GM12878 (cell line): ENCODE measurements at regions not wholly inside any gene's neighbourhood (a gene's known extent, or its start where the extent isn't known, plus 50 kb on each side); places are given as distances from the start of the nearest gene placed in this dataset.

Experiments
- ATAC-seq: fragments of 200-7000 bp; cut with Tn5 transposase; 3 replicates; pipeline ENCODE4 v1.9.1; 2020; ENCODE audit warnings: mild to moderate bottlenecking, moderate library complexity
- BruUV-seq: library from RNA; stranded (reverse); fragments of 400-500 nt; replicated peaks from 2 replicates; lab custom pipeline; 2021; lab: Mats Ljungman, UMichigan
- CTCF ChIA-PET: fragments of 300-600 bp; sonication (Branson Sonifier 250); formaldehyde crosslinking; extraction: SDS; loops from one replicate; lab custom pipeline; 2021; ENCODE audit warnings: inconsistent platforms; lab: Yijun Ruan, JAX
- POLR2A ChIA-PET: fragments of 350-600 bp; formaldehyde crosslinking; extraction: SDS; loops from one replicate; lab custom pipeline; 2021; ENCODE audit warnings: inconsistent platforms; lab: Charles Lee
- RAD21 ChIA-PET: fragments of 300-600 bp; sonication (Branson Sonifier 250); formaldehyde crosslinking; loops from one replicate; lab custom pipeline; 2023; ENCODE audit warnings: antibody characterized with exemption; ENCODE audit not compliant: unreplicated experiment; lab: Charles Lee
- SMC1A ChIA-PET: fragments of 300-600 bp; sonication (Branson Sonifier 250); formaldehyde crosslinking; loops from one replicate; lab custom pipeline; 2023; ENCODE audit not compliant: unreplicated experiment, uncharacterized antibody; lab: Charles Lee
- DNase-seq: peaks from one replicate; pipeline ENCODE4 v3.0.0-alpha.2; 2011; ENCODE audit warnings: low read depth, low spot score
- FAIRE-seq: peaks from 3 replicates; lab custom pipeline; 2011; peaks lifted over from hg19 to GRCh38; lab: Jason Lieb, UNC
- H2AFZ ChIP-seq: 2 replicates; pipeline ENCODE4 v1.6.0; 2011; ENCODE audit warnings: low read depth, low read length, control low read depth; ENCODE audit not compliant: control insufficient read depth
- H3K27ac ChIP-seq: 2 replicates; pipeline ENCODE4 v1.5.1; 2011; ENCODE audit warnings: control low read depth; ENCODE audit not compliant: control insufficient read depth, insufficient read depth
- H3K27me3 ChIP-seq, 2 experiments: replicated peaks in 1 of 2; 2 replicates each; pipeline versions ENCODE4 v1.6.0 to v1.6.1; 2011; ENCODE audit warnings: low read length in 1 of 2; ENCODE audit not compliant: control insufficient read depth in 2 of 2, insufficient read depth in 2 of 2
- H3K36me3 ChIP-seq, 2 experiments: 2 replicates each; pipeline ENCODE4 v1.5.1; 2011; ENCODE audit warnings: low read length in 1 of 2; ENCODE audit not compliant: control insufficient read depth in 2 of 2, insufficient read depth in 2 of 2
- H3K4me1 ChIP-seq: 2 replicates; pipeline ENCODE4 v1.6.1; 2011; ENCODE audit warnings: mild to moderate bottlenecking, low read length, moderate library complexity, mixed read lengths; ENCODE audit not compliant: control insufficient read depth, insufficient read depth
- H3K4me2 ChIP-seq: 2 replicates; pipeline ENCODE4 v1.6.0; 2011; ENCODE audit warnings: control low read depth; ENCODE audit not compliant: control insufficient read depth, insufficient read depth
- H3K4me3 ChIP-seq: fragments of 200-600 bp; sonication (generic); 2 replicates; pipeline ENCODE4 v1.5.1; 2016
- H3K79me2 ChIP-seq: 2 replicates; pipeline ENCODE4 v1.6.0; 2011; ENCODE audit warnings: low read length; ENCODE audit not compliant: control insufficient read depth, insufficient read depth
- H3K9ac ChIP-seq: 2 replicates; pipeline ENCODE4 v1.8.0; 2011; ENCODE audit warnings: low read length, control low read depth, mixed read lengths; ENCODE audit not compliant: control insufficient read depth, insufficient read depth
- H3K9me3 ChIP-seq: replicated peaks from 3 replicates; pipeline ENCODE4 v1.5.1; 2011; ENCODE audit warnings: mild to moderate bottlenecking, low read length; ENCODE audit not compliant: control insufficient read depth, insufficient read depth
- H4K20me1 ChIP-seq: 2 replicates; pipeline ENCODE4 v1.6.0; 2011; ENCODE audit not compliant: control insufficient read depth, insufficient read depth
- BHLHE40 ChIP-seq, 2 experiments: fragments of 450-650 bp in 1 of 2; IDR thresholded peaks; 2 replicates each; pipeline ENCODE4 v1.6.1; 2011 to 2017; ENCODE audit warnings: low read depth in 2 of 2, borderline replicate concordance in 1 of 2, improper control_type of control experiment in 1 of 2, low read length in 1 of 2, mild to moderate bottlenecking in 1 of 2
- MTA3 ChIP-seq: IDR thresholded peaks from 2 replicates; pipeline ENCODE4 v1.6.1; 2012; ENCODE audit warnings: low read length, inconsistent platforms, borderline replicate concordance
- NBN ChIP-seq: fragments of 450-650 bp; IDR thresholded peaks from 2 replicates; pipeline ENCODE4 v1.6.1; 2016
- TBL1XR1 ChIP-seq: IDR thresholded peaks from 2 replicates; pipeline ENCODE4 v1.6.1; 2012; ENCODE audit warnings: low read depth, low read length, improper control_type of control experiment
- WRNIP1 ChIP-seq: IDR thresholded peaks from 2 replicates; pipeline ENCODE4 v1.6.1; 2011; ENCODE audit warnings: low read depth, low read length, improper control_type of control experiment, borderline replicate concordance
- WGBS: methylation state at CpG from one replicate; pipeline ENCODE4 v1.1.6; 2016; ENCODE audit warnings: low lambda C conversion rate; ENCODE audit not compliant: insufficient replicate concordance, insufficient coverage; ENCODE audit errors: missing lambda C conversion rate; 5-methylcytosine and 5-hydroxymethylcytosine counted together
- in situ Hi-C: fragments of 300-500 bp; cut with MboI; formaldehyde crosslinking; loops from 9 replicates; pipeline ENCODE4 v1.14.3; 2018; ENCODE audit warnings: mixed read lengths
- intact Hi-C: fragments of 100-400 bp; cut with micrococcal nuclease; formaldehyde crosslinking; loops from one replicate; pipeline ENCODE4 v1.14.2; 2022; ENCODE audit not compliant: unreplicated experiment
- TF ChIP-seq, protein P1 (sequence below): fragments of 450-650 bp; IDR thresholded peaks from 2 replicates; pipeline ENCODE4 v1.6.1; 2016; ENCODE audit warnings: mild to moderate bottlenecking, moderate library complexity, borderline replicate concordance
- TF ChIP-seq, protein P2 (sequence below): IDR thresholded peaks from 2 replicates; pipeline ENCODE4 v1.6.1; 2011; ENCODE audit warnings: mild to moderate bottlenecking, low read depth, low read length, moderate library complexity; ENCODE audit not compliant: insufficient replicate concordance
- TF ChIP-seq, protein P3 (sequence below): IDR thresholded peaks from 2 replicates; pipeline ENCODE4 v1.6.1; 2011; ENCODE audit warnings: borderline replicate concordance, low read depth, mild to moderate bottlenecking, moderate library complexity, low read length; ENCODE audit not compliant: insufficient read depth, poor library complexity, severe bottlenecking

DNA sequence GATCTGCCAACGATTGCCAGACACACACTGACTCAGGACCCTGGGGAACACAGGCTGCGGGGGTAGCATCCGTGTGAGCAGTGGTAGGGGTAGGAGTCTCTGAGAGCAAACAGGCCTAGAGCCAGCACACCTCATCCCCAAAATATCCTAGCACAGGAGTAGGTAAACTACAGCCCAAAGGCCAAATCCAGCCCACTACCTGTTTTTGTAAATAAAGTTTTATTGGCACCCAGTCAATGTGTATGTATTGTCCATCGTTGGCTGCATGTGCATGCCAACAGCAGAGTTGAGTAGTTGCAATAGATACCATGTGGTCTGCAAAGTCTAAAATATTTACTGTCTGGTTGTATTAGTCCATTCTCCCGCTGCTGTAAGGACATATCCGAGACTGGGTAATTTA is 55.5 kb upstream of the GPRC5B start:
- ChIA-PET RAD21 (no interaction called here), CTCF (no interaction called here), POLR2A (no interaction called here), SMC1A (no interaction called here)
- no peaks in the 10 kb centered on the region for H3K4me1 ChIP-seq
- no peak for DNase-seq
- H2AFZ ChIP-seq, result no peak overlapping the region
- H3K27me3 ChIP-seq, result no peaks in the 10 kb centered on the region
- H3K4me3 ChIP-seq, result no peak overlapping the region
- intact Hi-C loops, result no loop called here
- in situ Hi-C loops, result no loop called here
- no peaks in the 10 kb centered on the region for H3K36me3 ChIP-seq
- H3K9me3 ChIP-seq, result no peaks in the 10 kb centered on the region
- H3K27ac ChIP-seq, result no peak overlapping the region
- TF ChIP-seq, protein P1, sequence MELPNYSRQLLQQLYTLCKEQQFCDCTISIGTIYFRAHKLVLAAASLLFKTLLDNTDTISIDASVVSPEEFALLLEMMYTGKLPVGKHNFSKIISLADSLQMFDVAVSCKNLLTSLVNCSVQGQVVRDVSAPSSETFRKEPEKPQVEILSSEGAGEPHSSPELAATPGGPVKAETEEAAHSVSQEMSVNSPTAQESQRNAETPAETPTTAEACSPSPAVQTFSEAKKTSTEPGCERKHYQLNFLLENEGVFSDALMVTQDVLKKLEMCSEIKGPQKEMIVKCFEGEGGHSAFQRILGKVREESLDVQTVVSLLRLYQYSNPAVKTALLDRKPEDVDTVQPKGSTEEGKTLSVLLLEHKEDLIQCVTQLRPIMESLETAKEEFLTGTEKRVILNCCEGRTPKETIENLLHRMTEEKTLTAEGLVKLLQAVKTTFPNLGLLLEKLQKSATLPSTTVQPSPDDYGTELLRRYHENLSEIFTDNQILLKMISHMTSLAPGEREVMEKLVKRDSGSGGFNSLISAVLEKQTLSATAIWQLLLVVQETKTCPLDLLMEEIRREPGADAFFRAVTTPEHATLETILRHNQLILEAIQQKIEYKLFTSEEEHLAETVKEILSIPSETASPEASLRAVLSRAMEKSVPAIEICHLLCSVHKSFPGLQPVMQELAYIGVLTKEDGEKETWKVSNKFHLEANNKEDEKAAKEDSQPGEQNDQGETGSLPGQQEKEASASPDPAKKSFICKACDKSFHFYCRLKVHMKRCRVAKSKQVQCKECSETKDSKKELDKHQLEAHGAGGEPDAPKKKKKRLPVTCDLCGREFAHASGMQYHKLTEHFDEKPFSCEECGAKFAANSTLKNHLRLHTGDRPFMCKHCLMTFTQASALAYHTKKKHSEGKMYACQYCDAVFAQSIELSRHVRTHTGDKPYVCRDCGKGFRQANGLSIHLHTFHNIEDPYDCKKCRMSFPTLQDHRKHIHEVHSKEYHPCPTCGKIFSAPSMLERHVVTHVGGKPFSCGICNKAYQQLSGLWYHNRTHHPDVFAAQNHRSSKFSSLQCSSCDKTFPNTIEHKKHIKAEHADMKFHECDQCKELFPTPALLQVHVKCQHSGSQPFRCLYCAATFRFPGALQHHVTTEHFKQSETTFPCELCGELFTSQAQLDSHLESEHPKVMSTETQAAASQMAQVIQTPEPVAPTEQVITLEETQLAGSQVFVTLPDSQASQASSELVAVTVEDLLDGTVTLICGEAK, result 0 out of 2 replicates have a peak, but pooled peaks have one; percentile 44
- no peak for TF ChIP-seq WRNIP1
- TF ChIP-seq, all 136 proteins: peak for 1
- Histone ChIP-seq H3K9ac (no peak overlapping the region), H3K4me2 (no peak overlapping the region), H3K79me2 (no peaks in the 10 kb centered on the region), H4K20me1 (no peaks in the 10 kb centered on the region)
- ATAC-seq (no peak), FAIRE-seq (no peak)
- no TSS peak for BruUV-seq
- 39% methylated on average over 6 of the region's 6 CpGs for WGBS

DNA sequence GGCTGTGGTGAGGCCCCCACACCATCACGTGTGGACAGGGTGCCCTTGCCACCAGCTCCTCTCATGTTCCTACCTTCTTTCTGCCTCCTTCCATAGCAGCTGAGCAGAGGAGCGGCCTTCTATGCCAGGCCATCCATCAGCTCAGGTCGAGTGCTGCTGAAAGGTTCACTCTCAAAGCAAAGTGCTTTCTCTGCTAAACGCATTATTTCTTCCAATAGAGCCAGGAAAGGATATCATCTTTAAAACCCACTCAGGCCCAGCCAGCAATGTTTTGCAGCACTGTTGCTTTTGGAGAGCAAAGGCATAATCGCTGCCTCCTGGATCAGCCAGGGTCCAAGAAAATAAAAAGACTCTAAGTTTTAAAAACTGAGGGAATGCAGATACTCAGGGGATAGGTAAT is 54.9 kb upstream of the GPRC5B start:
- CTCF ChIA-PET, result no interaction called here
- TF ChIP-seq NBN, result no peak
- no peak for TF ChIP-seq BHLHE40 (IDR thresholded peaks at IDR 0.05; ENCODE audit: borderline replicate concordance in 1 of 2, low read depth in 2 of 2, low read length in 1 of 2)
- TF ChIP-seq TBL1XR1, result no peak
- no peak for TF ChIP-seq MTA3
- TF ChIP-seq, protein P2, sequence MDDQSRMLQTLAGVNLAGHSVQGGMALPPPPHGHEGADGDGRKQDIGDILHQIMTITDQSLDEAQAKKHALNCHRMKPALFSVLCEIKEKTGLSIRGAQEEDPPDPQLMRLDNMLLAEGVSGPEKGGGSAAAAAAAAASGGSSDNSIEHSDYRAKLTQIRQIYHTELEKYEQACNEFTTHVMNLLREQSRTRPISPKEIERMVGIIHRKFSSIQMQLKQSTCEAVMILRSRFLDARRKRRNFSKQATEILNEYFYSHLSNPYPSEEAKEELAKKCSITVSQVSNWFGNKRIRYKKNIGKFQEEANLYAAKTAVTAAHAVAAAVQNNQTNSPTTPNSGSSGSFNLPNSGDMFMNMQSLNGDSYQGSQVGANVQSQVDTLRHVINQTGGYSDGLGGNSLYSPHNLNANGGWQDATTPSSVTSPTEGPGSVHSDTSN, result no peak
- TF ChIP-seq, protein P3, sequence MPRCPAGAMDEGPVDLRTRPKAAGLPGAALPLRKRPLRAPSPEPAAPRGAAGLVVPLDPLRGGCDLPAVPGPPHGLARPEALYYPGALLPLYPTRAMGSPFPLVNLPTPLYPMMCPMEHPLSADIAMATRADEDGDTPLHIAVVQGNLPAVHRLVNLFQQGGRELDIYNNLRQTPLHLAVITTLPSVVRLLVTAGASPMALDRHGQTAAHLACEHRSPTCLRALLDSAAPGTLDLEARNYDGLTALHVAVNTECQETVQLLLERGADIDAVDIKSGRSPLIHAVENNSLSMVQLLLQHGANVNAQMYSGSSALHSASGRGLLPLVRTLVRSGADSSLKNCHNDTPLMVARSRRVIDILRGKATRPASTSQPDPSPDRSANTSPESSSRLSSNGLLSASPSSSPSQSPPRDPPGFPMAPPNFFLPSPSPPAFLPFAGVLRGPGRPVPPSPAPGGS, result no peak

More for the DNA sequence above, 54.9 kb upstream of the GPRC5B start:
- H2AFZ ChIP-seq, result no peak overlapping the region
- DNase-seq (no peak), FAIRE-seq (no peak), ATAC-seq (no peak)
- H3K4me2 ChIP-seq, result no peak overlapping the region
- no peak overlapping the region for H3K9ac ChIP-seq
- no peak overlapping the region for H3K4me3 ChIP-seq
- in situ Hi-C loops, result no loop called here
- H3K9me3 ChIP-seq, result no peaks in the 10 kb centered on the region
- intact Hi-C loops, result no loop called here
- ChIA-PET RAD21 (no interaction called here), SMC1A (no interaction called here), POLR2A (no interaction called here)
- no peaks in the 10 kb centered on the region for H3K4me1 ChIP-seq
- no peaks in the 10 kb centered on the region for H4K20me1 ChIP-seq
- no peaks in the 10 kb centered on the region for H3K27me3 ChIP-seq
- no TSS peak for BruUV-seq
- WGBS, result 40% methylated on average over 4 of the region's 5 CpGs
- no peaks in the 10 kb centered on the region for H3K36me3 ChIP-seq
- no peak overlapping the region for H3K27ac ChIP-seq
- H3K79me2 ChIP-seq, result no peaks in the 10 kb centered on the region
